SU-DHL-6 (cell line): ENCODE measurements at regions not wholly inside any gene's neighbourhood (a gene's known extent, or its start where the extent isn't known, plus 50 kb on each side); places are given as distances from the start of the nearest gene placed in this dataset.

Source experiments
- H2AFZ ChIP-seq: fragments of 200-600 bp; sonication (generic); 2 replicates; pipeline ENCODE4 v1.6.1; 2014; ENCODE audit warnings: low read depth, mild to moderate bottlenecking, moderate library complexity, mixed read lengths, antibody characterized with exemption, low read length; ENCODE audit not compliant: severe bottlenecking
- H3F3A ChIP-seq: fragments of 200-600 bp; shearing (Covaris generic); 2 replicates; pipeline ENCODE4 v1.6.0; 2016; ENCODE audit warnings: antibody characterized with exemption, mild to moderate bottlenecking; ENCODE audit not compliant: insufficient read depth
- H3K27ac ChIP-seq: fragments of 200-600 bp; sonication (generic); 2 replicates; pipeline ENCODE4 v1.5.1; 2016; ENCODE audit warnings: low read depth, mild to moderate bottlenecking, low read length, moderate library complexity, mixed read lengths
- H3K27me3 ChIP-seq: fragments of 200-600 bp; sonication (generic), shearing (Covaris generic); 2 replicates; pipeline ENCODE4 v1.6.0; 2014; ENCODE audit warnings: mild to moderate bottlenecking, low read length
- H3K36me3 ChIP-seq: fragments of 200-600 bp; sonication (generic); 2 replicates; pipeline ENCODE4 v1.6.1; 2014; ENCODE audit warnings: mild to moderate bottlenecking, low read length, mixed read lengths
- H3K4me2 ChIP-seq: fragments of 300-600, 200-600 bp; shearing (Covaris generic), sonication (generic); 2 replicates; pipeline ENCODE4 v1.6.0; 2014; ENCODE audit warnings: low read length, low read depth, mild to moderate bottlenecking; ENCODE audit not compliant: poor library complexity, severe bottlenecking
- H3K4me3 ChIP-seq: fragments of 200-600 bp; sonication (generic); 2 replicates; pipeline ENCODE4 v1.5.1; 2014; ENCODE audit warnings: antibody characterized with exemption, low read length, mild to moderate bottlenecking, mixed read lengths; ENCODE audit not compliant: insufficient read depth, poor library complexity, severe bottlenecking
- H3K79me2 ChIP-seq: fragments of 200-600 bp; sonication (generic); 2 replicates; pipeline ENCODE4 v1.6.1; 2014; ENCODE audit warnings: mild to moderate bottlenecking, low read length, moderate library complexity; ENCODE audit not compliant: insufficient read depth
- H3K9ac ChIP-seq: fragments of 200-600 bp; sonication (generic); 2 replicates; pipeline ENCODE4 v1.7.0; 2014; ENCODE audit warnings: mild to moderate bottlenecking, low read length
- H3K9me2 ChIP-seq: fragments of 200-600 bp; sonication (generic); replicated peaks from 2 replicates; pipeline ENCODE4 v1.6.1; 2014; ENCODE audit warnings: low read length; ENCODE audit not compliant: insufficient read depth
- H3K9me3 ChIP-seq: fragments of 200-600 bp; sonication (generic); 2 replicates; pipeline ENCODE4 v1.6.1; 2014; ENCODE audit warnings: low read length, mixed read lengths; ENCODE audit not compliant: insufficient read depth
- H4K20me1 ChIP-seq: fragments of 200-600 bp; sonication (generic); 2 replicates; pipeline ENCODE4 v1.6.1; 2014; ENCODE audit warnings: low read depth, mild to moderate bottlenecking, antibody characterized with exemption, low read length, moderate library complexity, mixed read lengths
- CTCF ChIP-seq: fragments of 200-600 bp; sonication (generic); IDR thresholded peaks from one replicate; pipeline ENCODE4 v1.5.1; 2017; ENCODE audit warnings: antibody characterized with exemption, mild to moderate bottlenecking, low read length, moderate library complexity; ENCODE audit not compliant: insufficient read depth, poor library complexity, severe bottlenecking
- EZH2phosphoT487 ChIP-seq: fragments of 200-600 bp; sonication (generic), shearing (Covaris generic); conservative IDR thresholded peaks from 2 replicates; pipeline ENCODE4 v1.6.1; 2018; ENCODE audit warnings: mild to moderate bottlenecking, antibody characterized with exemption, low read length, moderate library complexity, mixed read lengths

DNA sequence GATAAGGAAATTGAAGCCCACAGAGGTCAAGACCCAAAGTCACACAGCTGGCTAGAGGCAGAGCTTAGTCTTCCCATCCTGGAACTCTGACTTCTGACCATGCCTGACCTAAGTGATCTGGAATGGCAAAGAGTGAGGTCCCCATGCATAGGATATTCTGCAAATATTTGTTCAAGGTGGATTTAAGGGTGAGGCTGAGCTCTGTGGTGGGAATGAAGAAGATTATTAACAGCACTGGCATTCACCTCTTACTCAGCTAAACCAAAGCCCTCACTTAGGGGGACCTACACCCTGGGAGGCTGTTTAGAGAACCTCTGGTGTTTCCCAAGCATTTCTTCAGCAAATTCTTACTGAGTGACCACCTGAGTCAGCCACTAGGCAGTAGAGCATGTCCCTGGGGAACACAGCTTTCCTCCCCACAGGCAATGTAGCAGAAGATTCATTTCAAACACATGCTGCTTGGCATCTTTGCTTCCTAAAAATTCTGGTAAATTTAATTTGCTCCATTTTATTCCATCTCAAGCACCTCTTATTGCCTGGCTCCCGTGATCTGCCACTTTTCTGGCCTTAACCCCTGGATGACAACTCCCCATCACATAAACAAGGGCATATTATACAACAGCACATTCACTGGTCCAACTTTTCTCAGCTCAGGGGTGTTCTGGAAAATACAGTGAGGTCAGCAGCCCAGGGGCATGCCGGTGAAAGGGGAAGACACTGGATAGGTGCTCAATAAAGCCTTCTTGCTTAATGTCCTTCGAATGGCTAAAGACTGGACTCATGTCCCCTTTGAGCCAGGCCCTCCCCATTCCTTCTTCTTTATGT lies 176.0 kb downstream of the ABHD5 start:
- no peaks in the 10 kb centered on the region for H3K9me2 ChIP-seq
- H3K27ac ChIP-seq: no peak overlapping the region
- no peaks in the 10 kb centered on the region for H3K79me2 ChIP-seq
- no peaks in the 10 kb centered on the region for H3F3A ChIP-seq
- TF ChIP-seq CTCF: no peak
- no peak for TF ChIP-seq EZH2phosphoT487
- H3K4me2 ChIP-seq: no peak overlapping the region
- H2AFZ ChIP-seq: no peak overlapping the region
- H4K20me1 ChIP-seq: no peaks in the 10 kb centered on the region
- H3K27me3 ChIP-seq: no peaks in the 10 kb centered on the region
- H3K36me3 ChIP-seq: no peaks in the 10 kb centered on the region
- H3K9ac ChIP-seq: no peak overlapping the region
- H3K4me3 ChIP-seq: no peak overlapping the region
- no peaks in the 10 kb centered on the region for H3K9me3 ChIP-seq

GRCh38 chr3:43867436-43868072 lies 176.8 kb downstream of the ABHD5 start:
- no peaks in the 10 kb centered on the region for H4K20me1 ChIP-seq
- no peak overlapping the region for H2AFZ ChIP-seq
- H3K27me3 ChIP-seq: no peaks in the 10 kb centered on the region
- no peaks in the 10 kb centered on the region for H3K9me3 ChIP-seq
- no peak overlapping the region for H3K4me2 ChIP-seq
- H3F3A ChIP-seq: no peaks in the 10 kb centered on the region
- H3K9me2 ChIP-seq: no peaks in the 10 kb centered on the region
- H3K36me3 ChIP-seq: no peaks in the 10 kb centered on the region
- H3K4me3 ChIP-seq: no peak overlapping the region
- H3K9ac ChIP-seq: no peak overlapping the region
- no peaks in the 10 kb centered on the region for H3K79me2 ChIP-seq
- TF ChIP-seq EZH2phosphoT487 (no peak), CTCF (no peak)
- no peak overlapping the region for H3K27ac ChIP-seq

DNA sequence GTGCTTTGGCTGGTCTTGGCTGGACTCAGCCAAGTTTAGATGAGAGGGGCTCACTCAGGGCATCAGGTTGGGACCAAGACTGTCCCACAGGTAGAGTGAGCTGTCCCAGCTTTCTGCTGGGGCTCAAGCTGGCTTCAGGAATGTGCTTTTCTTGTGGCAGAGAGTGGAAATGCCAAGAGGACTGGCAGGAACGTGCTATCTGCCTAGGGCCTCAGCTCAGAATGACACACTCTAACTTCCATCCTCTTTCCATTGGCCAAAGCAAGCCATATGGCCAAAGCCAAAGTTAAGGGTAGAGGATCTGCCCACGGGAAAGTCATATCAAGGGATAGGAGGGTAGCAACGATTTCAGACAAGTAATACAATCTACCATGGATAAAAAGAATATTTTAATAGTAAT lies 178.8 kb downstream of the ABHD5 start:
- no peaks in the 10 kb centered on the region for H3K9me2 ChIP-seq
- no peaks in the 10 kb centered on the region for H3K36me3 ChIP-seq
- H3K27ac ChIP-seq: no peak overlapping the region
- no peak overlapping the region for H3K9ac ChIP-seq
- no peak overlapping the region for H3K4me2 ChIP-seq
- no peaks in the 10 kb centered on the region for H3K9me3 ChIP-seq
- H2AFZ ChIP-seq: no peak overlapping the region
- H4K20me1 ChIP-seq: no peaks in the 10 kb centered on the region
- no peak overlapping the region for H3K4me3 ChIP-seq
- no peaks in the 10 kb centered on the region for H3K27me3 ChIP-seq
- TF ChIP-seq CTCF (no peak), EZH2phosphoT487 (no peak)
- H3F3A ChIP-seq: no peaks in the 10 kb centered on the region
- no peaks in the 10 kb centered on the region for H3K79me2 ChIP-seq
